ENCODE measurements at regions not wholly inside any gene's neighbourhood (a gene's known extent, or its start where the extent isn't known, plus 50 kb on each side); places are given as distances from the start of the nearest gene placed in this dataset.

GRCh38 chr12:85680881-85681280 is 155.3 kb downstream of the RASSF9 start:
- TF ChIP-seq CTCF (conservative IDR thresholded peaks at IDR 0.05) (no peak), EZH2 (IDR thresholded peaks at IDR 0.05; ENCODE audit: low read depth) (no peak)

Measured in PC-9 (cell line).